ENCODE measurements at regions not wholly inside any gene's neighbourhood (a gene's known extent, or its start where the extent isn't known, plus 50 kb on each side); places are given as distances from the start of the nearest gene placed in this dataset.

- TF ChIP-seq CTCF (conservative IDR thresholded peaks at IDR 0.05) (no peak), ZFX (IDR thresholded peaks at IDR 0.05) (no peak)
Measured at GRCh38 chr6:170125456-170126300, 165.2 kb downstream of the DLL1 start.

All from C4-2B (cell line).